H1 (cell line): ENCODE measurements at regions not wholly inside any gene's neighbourhood (a gene's known extent, or its start where the extent isn't known, plus 50 kb on each side); places are given as distances from the start of the nearest gene placed in this dataset.

ENCODE experiments used
- CTCF ChIA-PET: fragments of 300-600 bp; sonication (Branson Sonifier 250); formaldehyde crosslinking; loops from one replicate; lab custom pipeline; 2021; ENCODE audit not compliant: partially characterized antibody; lab: Charles Lee
- POLR2A ChIA-PET: fragments of 300-600 bp; sonication (Branson Sonifier 250); formaldehyde crosslinking; loops from one replicate; lab custom pipeline; 2021; ENCODE audit warnings: inconsistent platforms; ENCODE audit not compliant: partially characterized antibody; lab: Charles Lee
- DNase-seq, 2 experiments: peaks; one replicate each; pipeline versions ENCODE4 v3.0.0 to v3.0.0-alpha.2; 2010 to 2022; ENCODE audit warnings: low spot score in 2 of 2, low read depth in 1 of 2, mixed read lengths in 1 of 2
- FAIRE-seq: peaks from 2 replicates; lab custom pipeline; 2011; peaks lifted over from hg19 to GRCh38; lab: Jason Lieb, UNC
- H2AFZ ChIP-seq: 2 replicates; pipeline ENCODE4 v1.8.1; 2012; ENCODE audit warnings: low read length, inconsistent platforms
- H2AK5ac ChIP-seq: 2 replicates; pipeline ENCODE4 v1.6.1; 2013; ENCODE audit warnings: low read depth, low read length
- H2BK120ac ChIP-seq: replicated peaks from 2 replicates; pipeline ENCODE3; 2013; ENCODE audit warnings: low read depth, low read length, inconsistent platforms
- H2BK12ac ChIP-seq: 2 replicates; pipeline ENCODE4 v1.6.1; 2013; ENCODE audit warnings: low read depth, low read length
- H2BK15ac ChIP-seq: 2 replicates; pipeline ENCODE4 v1.6.1; 2013; ENCODE audit warnings: low read length
- H2BK20ac ChIP-seq: 2 replicates; pipeline ENCODE4 v1.6.1; 2013; ENCODE audit warnings: low read length
- H2BK5ac ChIP-seq: 2 replicates; pipeline ENCODE4 v1.6.1; 2013; ENCODE audit warnings: low read depth, low read length
- H3K14ac ChIP-seq: 2 replicates; pipeline ENCODE4 v1.6.1; 2013; ENCODE audit warnings: inconsistent platforms; ENCODE audit not compliant: insufficient read length
- H3K18ac ChIP-seq: 2 replicates; pipeline ENCODE4 v1.6.1; 2013; ENCODE audit warnings: low read length; ENCODE audit errors: extremely low read depth
- H3K23ac ChIP-seq: 2 replicates; pipeline ENCODE4 v1.6.1; 2013; ENCODE audit warnings: inconsistent platforms; ENCODE audit not compliant: insufficient read length
- H3K23me2 ChIP-seq: 2 replicates; pipeline ENCODE4 v1.6.1; 2013; ENCODE audit warnings: low read depth, low read length
- H3K27ac ChIP-seq: 2 replicates; pipeline ENCODE4 v1.6.1; 2011; ENCODE audit warnings: low read depth, low read length, inconsistent platforms
- H3K27me3 ChIP-seq, 4 experiments: replicated peaks in 1 of 4; 1 replicate in 1 of 4; 2 replicates in 3 of 4; pipeline versions ENCODE4 v1.6.1 to v1.8.1; 2011 to 2013; ENCODE audit warnings: low read length in 3 of 4, mild to moderate bottlenecking in 3 of 4, inconsistent platforms in 2 of 4, mixed read lengths in 2 of 4, moderate library complexity in 1 of 4; ENCODE audit not compliant: control insufficient read depth in 3 of 4, insufficient read depth in 3 of 4; ENCODE audit errors: extremely low read depth in 1 of 4
- H3K36me3 ChIP-seq, 4 experiments: 2 replicates each; pipeline versions ENCODE4 v1.6.1 to v1.8.1; 2011 to 2013; ENCODE audit warnings: mild to moderate bottlenecking in 4 of 4, low read length in 3 of 4, moderate library complexity in 2 of 4, control low read depth in 1 of 4, inconsistent platforms in 1 of 4; ENCODE audit not compliant: insufficient read depth in 4 of 4, control insufficient read depth in 2 of 4
- H3K4ac ChIP-seq: replicated peaks from 2 replicates; pipeline ENCODE3; 2013; ENCODE audit warnings: low read length, low read depth, mixed read lengths, inconsistent platforms; ENCODE audit not compliant: insufficient read length
- H3K4me1 ChIP-seq, 4 experiments: replicated peaks in 1 of 4; 1 replicate in 1 of 4; 2 replicates in 3 of 4; pipeline versions ENCODE4 v1.6.1 to v1.8.1; 2011 to 2013; ENCODE audit warnings: low read length in 3 of 4, inconsistent platforms in 2 of 4, mixed read lengths in 1 of 4; ENCODE audit not compliant: insufficient read depth in 4 of 4, control insufficient read depth in 3 of 4
- H3K4me2 ChIP-seq, 2 experiments: 2 replicates each; pipeline versions ENCODE4 v1.6.1 to v1.8.1; 2011 to 2013; ENCODE audit warnings: low read depth in 2 of 2, low read length in 2 of 2, control low read depth in 1 of 2, inconsistent platforms in 1 of 2, mild to moderate bottlenecking in 1 of 2; ENCODE audit not compliant: insufficient read depth in 1 of 2
- H3K4me3 ChIP-seq, 4 experiments: fragments of 200-600, 300-600 bp in 1 of 4; sonication (generic), shearing (Covaris generic), sonication (Bioruptor Twin) in 1 of 4; 2 replicates each; pipeline versions ENCODE4 v1.5.1 to v1.8.1; 2011 to 2016; ENCODE audit warnings: low read length in 4 of 4, low read depth in 3 of 4, control low read depth in 2 of 4, inconsistent platforms in 2 of 4, mild to moderate bottlenecking in 2 of 4, mixed read lengths in 1 of 4, moderate library complexity in 1 of 4; ENCODE audit not compliant: insufficient read depth in 2 of 4; ENCODE audit errors: extremely low read depth in 1 of 4
- H3K56ac ChIP-seq: replicated peaks from 2 replicates; pipeline ENCODE3; 2013; ENCODE audit warnings: low read depth, mild to moderate bottlenecking, mixed read lengths, low read length, inconsistent platforms; ENCODE audit not compliant: insufficient read length
- H3K79me1 ChIP-seq: 2 replicates; pipeline ENCODE4 v1.6.1; 2013; ENCODE audit warnings: low read depth, low read length, control low read depth
- H3K79me2 ChIP-seq, 2 experiments: 2 replicates each; pipeline versions ENCODE4 v1.6.1 to v1.8.1; 2012 to 2013; ENCODE audit warnings: low read length in 2 of 2, mild to moderate bottlenecking in 2 of 2, inconsistent platforms in 1 of 2; ENCODE audit not compliant: insufficient read depth in 2 of 2, control insufficient read depth in 1 of 2
- H3K9ac ChIP-seq, 4 experiments: replicated peaks in 1 of 4; 1 replicate in 1 of 4; 2 replicates in 3 of 4; pipeline versions ENCODE4 v1.6.1 to v1.8.1; 2011 to 2013; ENCODE audit warnings: low read depth in 3 of 4, low read length in 3 of 4, control low read depth in 2 of 4, mild to moderate bottlenecking in 2 of 4, moderate library complexity in 2 of 4, inconsistent platforms in 1 of 4; ENCODE audit errors: extremely low read depth in 1 of 4
- H3K9me3 ChIP-seq, 2 experiments: 2 replicates each; pipeline versions ENCODE4 v1.6.1 to v1.8.1; 2012 to 2013; ENCODE audit warnings: mild to moderate bottlenecking in 2 of 2, moderate library complexity in 2 of 2, control low read depth in 1 of 2, inconsistent platforms in 1 of 2, low read depth in 1 of 2, low read length in 1 of 2, mixed read lengths in 1 of 2; ENCODE audit not compliant: insufficient read depth in 2 of 2
- H4K20me1 ChIP-seq, 2 experiments: replicated peaks in 1 of 2; 2 replicates each; pipeline versions ENCODE3 to v1.8.1; 2011 to 2013; ENCODE audit warnings: inconsistent platforms in 2 of 2, low read length in 2 of 2, mild to moderate bottlenecking in 1 of 2; ENCODE audit not compliant: insufficient read depth in 2 of 2, control insufficient read depth in 1 of 2
- H4K5ac ChIP-seq: 2 replicates; pipeline ENCODE4 v1.6.1; 2013; ENCODE audit warnings: low read length, low read depth, mixed read lengths, inconsistent platforms; ENCODE audit not compliant: insufficient read length
- H4K8ac ChIP-seq: 2 replicates; pipeline ENCODE4 v1.8.0; 2013; ENCODE audit warnings: mild to moderate bottlenecking, moderate library complexity, low read length, inconsistent platforms; ENCODE audit not compliant: insufficient read depth; ENCODE audit errors: extremely low read depth
- H4K91ac ChIP-seq: replicated peaks from 2 replicates; pipeline ENCODE3; 2013; ENCODE audit warnings: low read length, mixed read lengths, inconsistent platforms; ENCODE audit not compliant: insufficient read length
- BCL11A ChIP-seq, 2 experiments: IDR thresholded peaks; one replicate each; pipeline ENCODE4 v1.6.1; 2011; ENCODE audit warnings: low read depth in 2 of 2, low read length in 2 of 2, mild to moderate bottlenecking in 2 of 2
- CBX8 ChIP-seq: fragments of 300-800, 300-1000 bp; sonication (generic); IDR thresholded peaks from 2 replicates; pipeline ENCODE4 v1.7.1; 2016; ENCODE audit warnings: low read depth, low read length, borderline replicate concordance
- CEBPB ChIP-seq: IDR thresholded peaks from 2 replicates; pipeline ENCODE4 v1.6.1; 2012; ENCODE audit warnings: low read depth, low read length
- CHD1 ChIP-seq: IDR thresholded peaks from 2 replicates; pipeline ENCODE4 v1.6.1; 2012; ENCODE audit warnings: low read depth, low read length, improper control_type of control experiment
- CHD2 ChIP-seq: IDR thresholded peaks from 2 replicates; pipeline ENCODE4 v1.6.1; 2012; ENCODE audit warnings: low read length, improper control_type of control experiment
- CTBP2 ChIP-seq: IDR thresholded peaks from 2 replicates; pipeline ENCODE4 v1.7.0; 2011; ENCODE audit warnings: borderline replicate concordance, mild to moderate bottlenecking, moderate library complexity, mixed read lengths, low read length; ENCODE audit not compliant: insufficient read depth, insufficient read length
- FOSL1 ChIP-seq: IDR thresholded peaks from 2 replicates; pipeline ENCODE4 v1.6.1; 2011; ENCODE audit warnings: mild to moderate bottlenecking, low read depth, low read length, moderate library complexity; ENCODE audit not compliant: insufficient read depth
- GABPA ChIP-seq: IDR thresholded peaks from 2 replicates; pipeline ENCODE4 v1.6.1; 2011; ENCODE audit warnings: mild to moderate bottlenecking, low read length, moderate library complexity, borderline replicate concordance; ENCODE audit not compliant: insufficient read depth
- KDM1A ChIP-seq: fragments of 200-600, 300-600 bp; sonication (generic); IDR thresholded peaks from 2 replicates; pipeline ENCODE4 v1.7.1; 2016; ENCODE audit warnings: mild to moderate bottlenecking, low read length, borderline replicate concordance
- MAFK ChIP-seq: IDR thresholded peaks from 2 replicates; pipeline ENCODE4 v1.6.1; 2012; ENCODE audit warnings: low read depth, mild to moderate bottlenecking, improper control_type of control experiment, low read length
- NANOG ChIP-seq: IDR thresholded peaks from 2 replicates; pipeline ENCODE4 v1.6.1; 2011; ENCODE audit warnings: low read length, low read depth, mild to moderate bottlenecking, inconsistent platforms; ENCODE audit not compliant: insufficient read depth, poor library complexity, severe bottlenecking
- RXRA ChIP-seq: IDR thresholded peaks from 2 replicates; pipeline ENCODE4 v1.6.1; 2011; ENCODE audit warnings: low read depth, mild to moderate bottlenecking, low read length, moderate library complexity; ENCODE audit not compliant: insufficient read depth
- SIX5 ChIP-seq: IDR thresholded peaks from 2 replicates; pipeline ENCODE4 v1.6.1; 2011; ENCODE audit warnings: mild to moderate bottlenecking, low read depth, low read length
- TAF1 ChIP-seq: IDR thresholded peaks from 2 replicates; pipeline ENCODE4 v1.6.1; 2011; ENCODE audit warnings: mild to moderate bottlenecking, low read depth, low read length
- TEAD4 ChIP-seq: IDR thresholded peaks from 2 replicates; pipeline ENCODE4 v1.6.1; 2012; ENCODE audit warnings: low read depth, low read length, inconsistent platforms, mixed read lengths
- WGBS, 2 experiments: shearing (Covaris generic) in 1 of 2; methylation state at CpG; one replicate each; pipeline versions ENCODE4 v1.1.6 to v1.1.7; 2013 to 2015; ENCODE audit warnings: low lambda C conversion rate in 2 of 2, mixed read lengths in 2 of 2, inconsistent platforms in 1 of 2, low coverage in 1 of 2, missing lambda C conversion rate in 1 of 2; ENCODE audit not compliant: insufficient replicate concordance in 2 of 2, insufficient coverage in 1 of 2, insufficient read length in 1 of 2; ENCODE audit errors: extremely low coverage in 1 of 2, missing lambda C conversion rate in 1 of 2; 5-methylcytosine and 5-hydroxymethylcytosine counted together

DNA sequence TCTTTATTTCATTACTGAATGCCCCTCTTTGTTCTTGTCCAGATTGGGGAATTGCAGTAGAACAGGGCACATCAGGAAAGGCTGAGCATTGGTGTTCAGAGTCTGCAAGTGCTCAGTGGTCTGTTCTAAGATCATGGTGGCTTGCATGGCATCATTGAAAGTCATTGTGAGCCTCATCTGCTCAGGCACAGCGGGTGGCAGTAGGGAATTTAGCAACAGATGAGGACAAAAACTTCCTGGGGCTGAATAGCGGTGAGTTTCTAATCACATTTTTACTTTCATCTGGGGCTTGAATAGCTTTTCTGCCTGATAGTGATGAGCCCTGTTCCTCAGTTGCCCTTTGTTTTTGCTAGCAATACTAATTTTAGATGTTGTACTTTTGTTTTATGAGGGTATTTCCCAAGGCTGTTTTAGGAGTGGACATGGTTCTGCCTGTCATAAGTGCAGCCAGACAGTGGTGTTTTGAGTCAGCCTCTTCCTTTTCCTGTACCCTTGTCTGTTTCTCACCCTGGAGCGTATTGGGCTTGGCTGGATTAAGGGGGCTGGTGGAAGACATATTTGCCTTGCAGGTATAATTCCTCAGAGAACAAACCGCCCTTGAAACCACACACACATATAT, 127.2 kb upstream of the IL12A start:
- Histone ChIP-seq H2BK120ac (no peak overlapping the region), H2AK5ac (no peak overlapping the region), H4K5ac (no peak overlapping the region), H3K9ac (no peak overlapping the region), H2BK15ac (no peak overlapping the region), H3K56ac (no peak overlapping the region), H3K36me3 (no peaks in the 10 kb centered on the region), H3K27ac (no peak overlapping the region), H3K23me2 (no peaks in the 10 kb centered on the region), H4K91ac (no peak overlapping the region), H4K8ac (no peak overlapping the region), H2BK5ac (no peak overlapping the region), H3K4me2 (no peak overlapping the region), H3K18ac (no peak overlapping the region), H3K23ac (no peak overlapping the region), H2AFZ (no peak overlapping the region), H3K9me3 (no peaks in the 10 kb centered on the region), H3K14ac (no peak overlapping the region), H3K27me3 (no peaks in the 10 kb centered on the region), H2BK20ac (no peak overlapping the region), H3K4me1 (peaks cover 0 to 6% (median 4%) of the 10 kb centered on the region in 4 experiments; a peak in 3 of 7 replicates), H4K20me1 (peaks cover 0 to 4% of the 10 kb centered on the region in 2 experiments), H2BK12ac (no peak overlapping the region), H3K79me1 (no peaks in the 10 kb centered on the region; the same call in 1 of the 2 replicates), H3K4ac (no peak overlapping the region), H3K79me2 (peaks cover 0 to 8% of the 10 kb centered on the region in 2 experiments; a peak in 2 of 4 replicates), H3K4me3 (no peak overlapping the region)
- ChIA-PET POLR2A (no interaction called here), CTCF (no interaction called here)
- FAIRE-seq = no peak
- 88% methylated on average over 4 of the region's 4 CpGs; no CpG with 5 or more reads in 1 of the 2 experiments for WGBS, 2 experiments
- no peak for DNase-seq
- TF ChIP-seq CHD2 (no peak), TAF1 (no peak), GABPA (no peak), CTBP2 (no peak), NANOG (no peak), CEBPB (no peak), CHD1 (no peak), SIX5 (no peak), KDM1A (no peak), FOSL1 (no peak), CBX8 (no peak), MAFK (no peak), RXRA (no peak), TEAD4 (no peak), BCL11A (IDR thresholded peaks at IDR 0.05; ENCODE audit: low read depth in 2 of 2, low read length in 2 of 2) (no peak)
